ENCODE measurements at regions not wholly inside any gene's neighbourhood (a gene's known extent, or its start where the extent isn't known, plus 50 kb on each side); places are given as distances from the start of the nearest gene placed in this dataset.

- ChIA-PET POLR2A (no interaction called here), RAD21 (ENCODE audit: low non-redundant PET in 1 of 2, low total read pairs in 2 of 2, uncharacterized antibody in 2 of 2, unreplicated experiment in 2 of 2) (no interaction called here), CTCF (no interaction called here)
- Histone ChIP-seq H4K20me1 (ENCODE audit: insufficient read depth) (no peaks in the 10 kb centered on the region), H3K9me2 (ENCODE audit: insufficient read depth) (no peaks in the 10 kb centered on the region), H2AFZ (ENCODE audit: low read depth, low read length, poor library complexity, severe bottlenecking) (no peak overlapping the region), H3K4me3 (replicated peaks in 1 of 2; ENCODE audit: low read depth in 1 of 2, low read length in 2 of 2) (no peak overlapping the region), H3K27me3 (ENCODE audit: insufficient read depth, low read length) (0 out of 2 replicates have a peak, but pooled peaks cover 12% of the 10 kb centered on the region), H3K4me1 (ENCODE audit: control insufficient read depth in 1 of 2, insufficient read depth in 2 of 2, low read length in 2 of 2) (no peaks in the 10 kb centered on the region), H3K79me2 (ENCODE audit: insufficient read depth, low read length) (no peaks in the 10 kb centered on the region), H3K9me3 (ENCODE audit: control insufficient read depth in 1 of 2, insufficient read depth in 1 of 2, low read depth in 1 of 2, low read length in 2 of 2) (no peaks in the 10 kb centered on the region), H3K36me3 (ENCODE audit: control insufficient read depth in 1 of 2, insufficient read depth in 2 of 2, low read length in 2 of 2) (no peaks in the 10 kb centered on the region), H3K4me2 (ENCODE audit: low read length) (no peak overlapping the region), H3K27ac (ENCODE audit: low read depth, low read length) (no peak overlapping the region), H3K9ac (ENCODE audit: low read length) (no peak overlapping the region)
- no TSS peak for BruUV-seq (replicated peaks)
- TF ChIP-seq RAD21 (IDR thresholded peaks at IDR 0.05; ENCODE audit: low read depth): no peak
- TF ChIP-seq FOSL1 (IDR thresholded peaks at IDR 0.05; ENCODE audit: low read depth): no peak
- TF ChIP-seq POLR2A (IDR thresholded peaks at IDR 0.05; ENCODE audit: borderline replicate concordance, extremely low read depth, insufficient read depth, insufficient read length): no peak
- TF ChIP-seq MAX (IDR thresholded peaks at IDR 0.05): no peak
- no peak for DNase-seq (ENCODE audit: low read depth, low spot score)
- intact Hi-C loops (cut with micrococcal nuclease): no loop called here
- no peak for ATAC-seq
These were observed 155.0 kb downstream of the NUAK1 start for GRCh38 chr12:105983622-105984320.

- no TSS peak for BruUV-seq (replicated peaks)
- no peak overlapping the region for H3K4me3 ChIP-seq (replicated peaks in 1 of 2; ENCODE audit: low read depth in 1 of 2, low read length in 2 of 2)
- no peaks in the 10 kb centered on the region for H3K9me2 ChIP-seq (ENCODE audit: insufficient read depth)
- intact Hi-C loops (cut with micrococcal nuclease): no loop called here
- ChIA-PET RAD21 (ENCODE audit: low non-redundant PET in 1 of 2, low total read pairs in 2 of 2, uncharacterized antibody in 2 of 2, unreplicated experiment in 2 of 2) (no interaction called here), POLR2A (no interaction called here), CTCF (no interaction called here)
- ATAC-seq (no peak), DNase-seq (ENCODE audit: low read depth, low spot score) (no peak)
- H4K20me1 ChIP-seq (ENCODE audit: insufficient read depth): no peaks in the 10 kb centered on the region
- H3K9ac ChIP-seq (ENCODE audit: low read length): no peak overlapping the region
- H3K4me1 ChIP-seq (ENCODE audit: control insufficient read depth in 1 of 2, insufficient read depth in 2 of 2, low read length in 2 of 2): no peaks in the 10 kb centered on the region
- no peaks in the 10 kb centered on the region for H3K36me3 ChIP-seq (ENCODE audit: control insufficient read depth in 1 of 2, insufficient read depth in 2 of 2, low read length in 2 of 2)
- H2AFZ ChIP-seq (ENCODE audit: low read depth, low read length, poor library complexity, severe bottlenecking): no peak overlapping the region
- H3K9me3 ChIP-seq (ENCODE audit: control insufficient read depth in 1 of 2, insufficient read depth in 1 of 2, low read depth in 1 of 2, low read length in 2 of 2): no peaks in the 10 kb centered on the region
- TF ChIP-seq POLR2A (IDR thresholded peaks at IDR 0.05; ENCODE audit: borderline replicate concordance, extremely low read depth, insufficient read depth, insufficient read length) (no peak), ELF1 (IDR thresholded peaks at IDR 0.05; ENCODE audit: borderline replicate concordance, low read depth) (no peak), CTCF (IDR thresholded peaks at IDR 0.05 in 2 of 3, conservative IDR thresholded peaks at IDR 0.05 in 1 of 3; ENCODE audit: borderline replicate concordance in 1 of 3, insufficient read depth in 1 of 3, low read depth in 2 of 3, low read length in 2 of 3) (no peak), RAD21 (IDR thresholded peaks at IDR 0.05; ENCODE audit: low read depth) (no peak), EZH2phosphoT487 (IDR thresholded peaks at IDR 0.05; ENCODE audit: borderline replicate concordance) (no peak), ZFX (IDR thresholded peaks at IDR 0.05) (no peak)
- peaks cover 23% of the 10 kb centered on the region; the same call in 1 of the 2 replicates for H3K27me3 ChIP-seq (ENCODE audit: insufficient read depth, low read length)
- H3K79me2 ChIP-seq (ENCODE audit: insufficient read depth, low read length): no peaks in the 10 kb centered on the region
- H3K4me2 ChIP-seq (ENCODE audit: low read length): no peak overlapping the region
- no peak overlapping the region for H3K27ac ChIP-seq (ENCODE audit: low read depth, low read length)
These were observed 153.4 kb downstream of the NUAK1 start for GRCh38 chr12:105985383-105985782.
